Mucosa of descending colon (tissue), 3 donors: ENCODE measurements at regions not wholly inside any gene's neighbourhood (a gene's known extent, or its start where the extent isn't known, plus 50 kb on each side); places are given as distances from the start of the nearest gene placed in this dataset.

ENCODE experiments used
- ATAC-seq: fragments of 200-7000 bp; cut with Tn5 transposase; one replicate; pipeline ENCODE4 v1.9.1; 2020; ENCODE audit warnings: mild to moderate bottlenecking, moderate library complexity
- DNase-seq, 3 donors: peaks; one replicate each; pipeline ENCODE4 v3.0.0-alpha.2; 2020
- H3K36me3 ChIP-seq: fragments of 200-600 bp; one replicate; pipeline ENCODE4 v1.8.0; 2021; ENCODE audit warnings: low read depth, mild to moderate bottlenecking
- H3K4me1 ChIP-seq: fragments of 200-600 bp; one replicate; pipeline ENCODE4 v1.8.0; 2021; ENCODE audit warnings: low read depth, mild to moderate bottlenecking
- H3K4me3 ChIP-seq: fragments of 200-600 bp; one replicate; pipeline ENCODE4 v1.8.0; 2021; ENCODE audit warnings: mild to moderate bottlenecking
- H3K9me3 ChIP-seq: fragments of 200-600 bp; one replicate; pipeline ENCODE4 v1.8.0; 2021; ENCODE audit warnings: mild to moderate bottlenecking
- intact Hi-C, 2 donors: fragments of 100-400 bp; cut with DNase I in 1 of 2; cut with micrococcal nuclease in 1 of 2; formaldehyde crosslinking; loops; one replicate each; pipeline versions ENCODE4 v1.11.0 to v1.11.1; 2022; cut with DNase I, micrococcal nuclease
- TF ChIP-seq, protein P1 (sequence below): fragments of 200-600 bp; IDR thresholded peaks from one replicate; pipeline ENCODE4 v1.8.0; 2022; ENCODE audit warnings: antibody characterized with exemption, mild to moderate bottlenecking
- donor health status: DM: no; HTN: no; CAD: no; lungs with moderate emphysema.
- donor health status: DM: no; HTN: no; CAD: no.
- donor health status: DM: no; HTN: yes; CAD: no.

DNA sequence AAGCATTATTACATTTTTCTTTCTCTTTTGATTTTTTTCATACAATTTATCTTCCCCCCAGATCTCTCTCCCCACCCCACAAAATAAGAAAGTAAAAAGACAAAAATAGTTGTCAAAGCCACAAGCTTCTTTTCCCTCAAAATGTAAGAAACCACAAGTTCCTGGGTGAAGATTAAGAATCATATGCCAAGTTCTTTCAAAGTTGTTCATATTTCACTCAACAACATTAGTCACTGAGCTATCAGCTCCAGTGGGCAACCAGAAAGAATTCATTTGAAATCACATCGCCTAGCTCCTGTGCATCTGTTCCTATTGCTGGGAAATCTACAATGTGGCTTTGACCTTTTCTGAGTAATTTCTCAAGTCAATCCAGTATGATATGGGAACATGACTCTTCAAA is 681.6 kb upstream of the ARPP21 start:
- ATAC-seq (no peak), DNase-seq (no peak)
- H3K36me3 ChIP-seq: no peaks in the 10 kb centered on the region
- intact Hi-C loops: no loop called here
- H3K9me3 ChIP-seq: no peaks in the 10 kb centered on the region
- no peaks in the 10 kb centered on the region for H3K4me1 ChIP-seq
- TF ChIP-seq, protein P1, sequence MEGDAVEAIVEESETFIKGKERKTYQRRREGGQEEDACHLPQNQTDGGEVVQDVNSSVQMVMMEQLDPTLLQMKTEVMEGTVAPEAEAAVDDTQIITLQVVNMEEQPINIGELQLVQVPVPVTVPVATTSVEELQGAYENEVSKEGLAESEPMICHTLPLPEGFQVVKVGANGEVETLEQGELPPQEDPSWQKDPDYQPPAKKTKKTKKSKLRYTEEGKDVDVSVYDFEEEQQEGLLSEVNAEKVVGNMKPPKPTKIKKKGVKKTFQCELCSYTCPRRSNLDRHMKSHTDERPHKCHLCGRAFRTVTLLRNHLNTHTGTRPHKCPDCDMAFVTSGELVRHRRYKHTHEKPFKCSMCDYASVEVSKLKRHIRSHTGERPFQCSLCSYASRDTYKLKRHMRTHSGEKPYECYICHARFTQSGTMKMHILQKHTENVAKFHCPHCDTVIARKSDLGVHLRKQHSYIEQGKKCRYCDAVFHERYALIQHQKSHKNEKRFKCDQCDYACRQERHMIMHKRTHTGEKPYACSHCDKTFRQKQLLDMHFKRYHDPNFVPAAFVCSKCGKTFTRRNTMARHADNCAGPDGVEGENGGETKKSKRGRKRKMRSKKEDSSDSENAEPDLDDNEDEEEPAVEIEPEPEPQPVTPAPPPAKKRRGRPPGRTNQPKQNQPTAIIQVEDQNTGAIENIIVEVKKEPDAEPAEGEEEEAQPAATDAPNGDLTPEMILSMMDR: no peak
- no peak overlapping the region for H3K4me3 ChIP-seq

GRCh38 chr3:34969513-34969912 is 669.8 kb upstream of the ARPP21 start:
- H3K9me3 ChIP-seq: no peaks in the 10 kb centered on the region
- ATAC-seq (no peak), DNase-seq (no peak)
- H3K36me3 ChIP-seq: no peaks in the 10 kb centered on the region
- H3K4me1 ChIP-seq: no peaks in the 10 kb centered on the region
- intact Hi-C loops: no loop called here
- H3K4me3 ChIP-seq: no peak overlapping the region
- TF ChIP-seq, protein P1: no peak

GRCh38 chr3:34972481-34972880 is 666.8 kb upstream of the ARPP21 start:
- DNase-seq (no peak), ATAC-seq (no peak)
- Histone ChIP-seq H3K4me3 (no peak overlapping the region), H3K9me3 (peaks cover 11% of the 10 kb centered on the region), H3K36me3 (no peaks in the 10 kb centered on the region), H3K4me1 (no peaks in the 10 kb centered on the region)
- intact Hi-C loops: no loop called here
- TF ChIP-seq, protein P1: no peak

GRCh38 chr3:34973586-34973985 is 665.7 kb upstream of the ARPP21 start:
- DNase-seq: no peak
- intact Hi-C loops: no loop called here
- TF ChIP-seq, protein P1: no peak
- Histone ChIP-seq H3K4me1 (no peaks in the 10 kb centered on the region), H3K9me3 (peaks cover 11% of the 10 kb centered on the region), H3K4me3 (no peak overlapping the region), H3K36me3 (no peaks in the 10 kb centered on the region)
- no peak for ATAC-seq

DNA sequence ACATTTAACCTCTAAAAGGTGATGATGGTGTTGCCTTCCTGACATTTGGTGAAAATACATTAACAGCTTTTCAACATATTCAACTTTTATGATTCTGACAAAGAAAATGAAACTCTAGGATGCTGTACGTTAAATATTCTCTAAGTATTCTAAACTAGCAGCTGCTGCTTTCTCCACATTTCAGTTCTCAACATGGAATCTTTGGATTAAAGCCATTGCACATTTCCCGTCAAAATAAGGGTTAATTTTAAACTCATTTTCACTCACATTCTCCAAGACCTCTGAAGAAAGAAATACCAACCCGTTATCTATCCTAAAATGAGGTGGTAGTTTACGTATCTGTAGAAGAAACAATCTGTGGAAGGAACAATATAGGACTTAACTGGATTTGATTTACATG is 655.7 kb upstream of the ARPP21 start:
- ATAC-seq: no peak
- Histone ChIP-seq H3K4me1 (no peaks in the 10 kb centered on the region), H3K36me3 (no peaks in the 10 kb centered on the region), H3K9me3 (no peaks in the 10 kb centered on the region), H3K4me3 (no peak overlapping the region)
- intact Hi-C loops: no loop called here
- TF ChIP-seq, protein P1: no peak
- no peak for DNase-seq

DNA sequence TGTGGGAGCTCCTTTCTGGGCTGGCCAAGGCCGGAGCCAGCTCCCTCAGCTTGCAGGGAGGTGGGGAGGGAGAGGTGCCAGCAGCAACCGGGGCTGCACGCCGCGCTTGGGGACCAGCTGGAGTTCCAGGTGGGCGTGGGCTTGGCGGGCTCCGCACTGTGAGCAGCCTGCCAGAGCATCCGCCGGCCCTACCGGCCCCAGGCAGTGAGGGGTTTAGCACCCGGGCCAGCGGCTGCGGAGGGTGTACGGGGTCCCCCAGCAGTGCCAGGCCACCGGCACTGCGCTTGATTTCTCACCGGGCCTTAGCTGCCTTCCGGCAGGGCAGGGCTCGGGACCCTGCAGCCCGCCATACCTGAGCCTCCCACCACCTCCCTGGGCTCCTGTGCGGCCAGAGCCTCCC is 651.0 kb upstream of the ARPP21 start:
- Histone ChIP-seq H3K36me3 (no peaks in the 10 kb centered on the region), H3K9me3 (no peaks in the 10 kb centered on the region), H3K4me3 (no peak overlapping the region), H3K4me1 (no peaks in the 10 kb centered on the region)
- no peak for ATAC-seq
- TF ChIP-seq, protein P1: no peak
- DNase-seq: peak in 1 of 3 donors; percentile 43
- intact Hi-C loops: no loop called here
